Medulla oblongata (tissue), 1 donor: ENCODE measurements at regions not wholly inside any gene's neighbourhood (a gene's known extent, or its start where the extent isn't known, plus 50 kb on each side); places are given as distances from the start of the nearest gene placed in this dataset.

ENCODE experiments used
- DNase-seq: peaks from one replicate; pipeline ENCODE4 v3.0.0-alpha.2; 2015; ENCODE audit errors: extremely low spot score

- DNase-seq, result no peak
Observed at GRCh38 chr4:58205446-58206235, 1095.5 kb upstream of the IGFBP7 start.

GRCh38 chr4:58192217-58192616 is 1082.0 kb upstream of the IGFBP7 start:
- DNase-seq, result no peak

- no peak for DNase-seq
Observed at GRCh38 chr4:58191109-58191508, 1080.9 kb upstream of the IGFBP7 start.

GRCh38 chr4:58188316-58188715 is 1078.1 kb upstream of the IGFBP7 start:
- no peak for DNase-seq

GRCh38 chr4:58175024-58175423 is 1064.8 kb upstream of the IGFBP7 start:
- DNase-seq, result peak; percentile 3

- no peak for DNase-seq
Observed at GRCh38 chr4:58166490-58166889, 1056.3 kb upstream of the IGFBP7 start.

GRCh38 chr4:58163156-58163555 is 1053.0 kb upstream of the IGFBP7 start:
- no peak for DNase-seq

GRCh38 chr4:58149404-58150085 is 1039.4 kb upstream of the IGFBP7 start:
- no peak for DNase-seq

- no peak for DNase-seq
Observed at GRCh38 chr4:58144721-58145120, 1034.5 kb upstream of the IGFBP7 start.

- DNase-seq, result no peak
Observed at GRCh38 chr4:58138786-58139668, 1028.8 kb upstream of the IGFBP7 start.

- no peak for DNase-seq
Observed at GRCh38 chr4:58136604-58137003, 1026.4 kb upstream of the IGFBP7 start.

- no peak for DNase-seq
Observed at GRCh38 chr4:58127680-58128079, 1017.5 kb upstream of the IGFBP7 start.

- DNase-seq, result no peak
Observed at GRCh38 chr4:58119298-58119697, 1009.1 kb upstream of the IGFBP7 start.

GRCh38 chr4:58113126-58113525 is 1002.9 kb upstream of the IGFBP7 start:
- no peak for DNase-seq

GRCh38 chr4:58111818-58112217 is 1001.6 kb upstream of the IGFBP7 start:
- DNase-seq, result no peak

GRCh38 chr4:58093352-58093751 is 983.2 kb upstream of the IGFBP7 start:
- DNase-seq, result no peak

- DNase-seq, result no peak
Observed at GRCh38 chr4:58090539-58090938, 980.4 kb upstream of the IGFBP7 start.

GRCh38 chr4:58081356-58081755 is 971.2 kb upstream of the IGFBP7 start:
- DNase-seq, result no peak

GRCh38 chr4:58075724-58076123 is 965.5 kb upstream of the IGFBP7 start:
- DNase-seq, result no peak

- DNase-seq, result no peak
Observed at GRCh38 chr4:58074382-58074781, 964.2 kb upstream of the IGFBP7 start.

- DNase-seq, result no peak
Observed at GRCh38 chr4:58070726-58071125, 960.5 kb upstream of the IGFBP7 start.

- no peak for DNase-seq
Observed at GRCh38 chr4:58064653-58065052, 954.5 kb upstream of the IGFBP7 start.
